ENCODE measurements at regions not wholly inside any gene's neighbourhood (a gene's known extent, or its start where the extent isn't known, plus 50 kb on each side); places are given as distances from the start of the nearest gene placed in this dataset.

DNA sequence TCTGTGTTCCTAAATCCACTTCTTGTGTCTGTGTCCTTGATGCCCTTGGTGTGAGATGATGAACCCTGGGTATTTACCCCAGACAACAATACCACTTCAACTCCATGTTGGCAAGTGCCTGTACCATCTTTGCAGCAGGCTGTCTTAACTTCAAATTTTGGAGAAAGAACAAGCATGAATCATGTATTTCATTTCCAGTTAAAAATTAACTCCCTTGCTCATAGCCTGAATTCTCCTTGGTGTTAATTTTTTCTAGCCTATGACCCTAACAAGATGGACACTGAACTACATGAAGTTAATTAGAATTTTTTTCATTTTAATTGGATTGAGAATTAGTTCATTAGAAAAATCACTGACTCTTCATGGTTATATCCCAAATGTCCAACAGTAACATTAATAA is 267.8 kb upstream of the INTU start:
- Mint-ChIP-seq H3K36me3 (no peaks in the 10 kb centered on the region), H3K27me3 (ENCODE audit: low read depth) (no peaks in the 10 kb centered on the region), H3K27ac (no peak overlapping the region), H3K4me1 (0 out of 2 replicates have a peak, but pooled peaks cover 3% of the 10 kb centered on the region), H3K9me3 (0 out of 2 replicates have a peak, but pooled peaks cover 3% of the 10 kb centered on the region), H3K4me3 (no peak overlapping the region)
- ATAC-seq: no peak
- TF ChIP-seq, protein P1, sequence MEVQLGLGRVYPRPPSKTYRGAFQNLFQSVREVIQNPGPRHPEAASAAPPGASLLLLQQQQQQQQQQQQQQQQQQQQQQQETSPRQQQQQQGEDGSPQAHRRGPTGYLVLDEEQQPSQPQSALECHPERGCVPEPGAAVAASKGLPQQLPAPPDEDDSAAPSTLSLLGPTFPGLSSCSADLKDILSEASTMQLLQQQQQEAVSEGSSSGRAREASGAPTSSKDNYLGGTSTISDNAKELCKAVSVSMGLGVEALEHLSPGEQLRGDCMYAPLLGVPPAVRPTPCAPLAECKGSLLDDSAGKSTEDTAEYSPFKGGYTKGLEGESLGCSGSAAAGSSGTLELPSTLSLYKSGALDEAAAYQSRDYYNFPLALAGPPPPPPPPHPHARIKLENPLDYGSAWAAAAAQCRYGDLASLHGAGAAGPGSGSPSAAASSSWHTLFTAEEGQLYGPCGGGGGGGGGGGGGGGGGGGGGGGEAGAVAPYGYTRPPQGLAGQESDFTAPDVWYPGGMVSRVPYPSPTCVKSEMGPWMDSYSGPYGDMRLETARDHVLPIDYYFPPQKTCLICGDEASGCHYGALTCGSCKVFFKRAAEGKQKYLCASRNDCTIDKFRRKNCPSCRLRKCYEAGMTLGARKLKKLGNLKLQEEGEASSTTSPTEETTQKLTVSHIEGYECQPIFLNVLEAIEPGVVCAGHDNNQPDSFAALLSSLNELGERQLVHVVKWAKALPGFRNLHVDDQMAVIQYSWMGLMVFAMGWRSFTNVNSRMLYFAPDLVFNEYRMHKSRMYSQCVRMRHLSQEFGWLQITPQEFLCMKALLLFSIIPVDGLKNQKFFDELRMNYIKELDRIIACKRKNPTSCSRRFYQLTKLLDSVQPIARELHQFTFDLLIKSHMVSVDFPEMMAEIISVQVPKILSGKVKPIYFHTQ (CRISPR knock-in tag; IDR thresholded peaks at IDR 0.05): no peak
- TF ChIP-seq ZNF263 (CRISPR knock-in tag; IDR thresholded peaks at IDR 0.05; ENCODE audit: low read depth) (no peak), ZNF219 (CRISPR knock-in tag; IDR thresholded peaks at IDR 0.05; ENCODE audit: borderline replicate concordance) (no peak), NR3C1 (CRISPR knock-in tag; conservative IDR thresholded peaks at IDR 0.05; ENCODE audit: low read depth) (no peak), FOXK1 (CRISPR knock-in tag; IDR thresholded peaks at IDR 0.05) (no peak), SMAD3 (CRISPR knock-in tag; IDR thresholded peaks at IDR 0.05; ENCODE audit: borderline replicate concordance) (no peak), TEAD1 (CRISPR knock-in tag; IDR thresholded peaks at IDR 0.05) (no peak)
- no peak for DNase-seq (ENCODE audit: low spot score)
- CTCF ChIA-PET: no interaction called here
- POLR2A ChIA-PET: no interaction called here

- 0 out of 2 replicates have a peak, but pooled peaks cover 3% of the 10 kb centered on the region for H3K4me1 Mint-ChIP-seq
- H3K27me3 Mint-ChIP-seq (ENCODE audit: low read depth): no peaks in the 10 kb centered on the region
- ChIA-PET POLR2A (no interaction called here), CTCF (no interaction called here)
- H3K4me3 Mint-ChIP-seq: no peak overlapping the region
- no peak overlapping the region for H3K27ac Mint-ChIP-seq
- DNase-seq (ENCODE audit: low spot score): no peak
- no peak for TF ChIP-seq ELF4 (CRISPR knock-in tag; IDR thresholded peaks at IDR 0.05; ENCODE audit: low read depth)
- no peak for TF ChIP-seq JUN (CRISPR knock-in tag; IDR thresholded peaks at IDR 0.05)
- no peak for TF ChIP-seq NR2C2 (CRISPR knock-in tag; IDR thresholded peaks at IDR 0.05)
- no peak for ATAC-seq
- peaks cover 16% of the 10 kb centered on the region for H3K9me3 Mint-ChIP-seq
- H3K36me3 Mint-ChIP-seq: no peaks in the 10 kb centered on the region
Observed at GRCh38 chr4:127370604-127371003, 262.2 kb upstream of the INTU start.

DNA sequence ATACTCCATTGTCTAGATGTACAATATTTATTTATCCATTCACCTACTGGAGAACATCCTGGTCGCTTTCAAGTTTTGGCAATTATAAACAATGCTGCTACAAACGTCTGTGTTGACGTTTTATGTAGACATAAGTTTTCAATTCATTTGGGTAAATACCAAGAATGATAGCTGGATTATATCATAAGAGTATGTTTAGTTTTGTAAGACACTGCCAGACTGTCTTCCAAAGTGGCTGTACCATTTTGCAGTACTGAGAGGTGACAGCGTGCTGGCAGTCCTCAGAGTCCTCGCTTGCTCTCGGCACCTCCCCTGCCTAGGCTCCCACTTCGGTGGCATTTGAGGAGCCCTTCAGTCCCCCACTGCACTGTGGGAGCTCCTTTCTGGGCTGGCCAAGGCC is 253.3 kb upstream of the INTU start:
- Mint-ChIP-seq H3K27ac (no peak overlapping the region), H3K4me3 (no peak overlapping the region), H3K27me3 (ENCODE audit: low read depth) (no peaks in the 10 kb centered on the region), H3K36me3 (peaks cover 9% of the 10 kb centered on the region), H3K9me3 (peaks cover 11% of the 10 kb centered on the region), H3K4me1 (no peaks in the 10 kb centered on the region)
- POLR2A ChIA-PET: no interaction called here
- ATAC-seq (no peak), DNase-seq (ENCODE audit: low spot score) (no peak)
- CTCF ChIA-PET: interaction anchor here (0.7 kb wide), 1 partner anchor 10 kb away, joined by 4 read pairs; no protein-coding TSS in a partner anchor
- no peak for TF ChIP-seq NR3C1 (CRISPR knock-in tag; conservative IDR thresholded peaks at IDR 0.05; ENCODE audit: low read depth)
- TF ChIP-seq ZBTB21 (CRISPR knock-in tag; IDR thresholded peaks at IDR 0.05; ENCODE audit: borderline replicate concordance): no peak
- TF ChIP-seq, protein P2, sequence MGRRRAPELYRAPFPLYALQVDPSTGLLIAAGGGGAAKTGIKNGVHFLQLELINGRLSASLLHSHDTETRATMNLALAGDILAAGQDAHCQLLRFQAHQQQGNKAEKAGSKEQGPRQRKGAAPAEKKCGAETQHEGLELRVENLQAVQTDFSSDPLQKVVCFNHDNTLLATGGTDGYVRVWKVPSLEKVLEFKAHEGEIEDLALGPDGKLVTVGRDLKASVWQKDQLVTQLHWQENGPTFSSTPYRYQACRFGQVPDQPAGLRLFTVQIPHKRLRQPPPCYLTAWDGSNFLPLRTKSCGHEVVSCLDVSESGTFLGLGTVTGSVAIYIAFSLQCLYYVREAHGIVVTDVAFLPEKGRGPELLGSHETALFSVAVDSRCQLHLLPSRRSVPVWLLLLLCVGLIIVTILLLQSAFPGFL (CRISPR knock-in tag; IDR thresholded peaks at IDR 0.05; ENCODE audit: borderline replicate concordance): no peak
- no peak for TF ChIP-seq NR1H2 (CRISPR knock-in tag; IDR thresholded peaks at IDR 0.05)
- no peak for TF ChIP-seq ETV6 (CRISPR knock-in tag; IDR thresholded peaks at IDR 0.05)
- TF ChIP-seq ZBTB43 (CRISPR knock-in tag; IDR thresholded peaks at IDR 0.05): no peak
- TF ChIP-seq PRRX2 (CRISPR knock-in tag; IDR thresholded peaks at IDR 0.05): no peak
- no peak for TF ChIP-seq JAZF1 (CRISPR knock-in tag; IDR thresholded peaks at IDR 0.05)
- TF ChIP-seq ESRRA (CRISPR knock-in tag; IDR thresholded peaks at IDR 0.05; ENCODE audit: borderline replicate concordance): no peak
- no peak for TF ChIP-seq GABPB1 (CRISPR knock-in tag; IDR thresholded peaks at IDR 0.05)
- TF ChIP-seq ARID4B (CRISPR knock-in tag; IDR thresholded peaks at IDR 0.05; ENCODE audit: borderline replicate concordance): no peak
- no peak for TF ChIP-seq KAT7 (CRISPR knock-in tag; IDR thresholded peaks at IDR 0.05; ENCODE audit: borderline replicate concordance)
- TF ChIP-seq USF2 (CRISPR knock-in tag; IDR thresholded peaks at IDR 0.05): no peak
- TF ChIP-seq TEAD1 (CRISPR knock-in tag; IDR thresholded peaks at IDR 0.05): no peak
